ENCODE measurements at regions not wholly inside any gene's neighbourhood (a gene's known extent, or its start where the extent isn't known, plus 50 kb on each side); places are given as distances from the start of the nearest gene placed in this dataset.

DNA sequence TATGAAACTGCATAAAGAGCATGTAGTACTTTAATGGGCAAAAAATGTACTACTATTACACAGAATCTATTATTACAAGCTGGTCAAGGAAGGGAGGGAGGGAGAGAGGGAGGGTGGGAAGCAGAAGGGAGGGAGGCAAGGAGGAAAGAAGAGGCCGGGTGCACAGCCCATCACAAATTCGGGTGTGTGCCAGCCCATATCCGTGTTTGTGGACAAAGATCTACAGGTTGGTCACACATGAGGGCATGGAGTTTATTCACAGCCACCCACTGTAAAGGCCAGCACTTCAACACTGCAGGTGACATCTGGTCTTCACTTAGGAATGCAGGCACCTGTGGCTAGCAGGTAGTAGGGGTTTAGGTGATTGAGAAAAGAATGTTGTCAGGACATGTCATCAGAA, 352.5 kb upstream of the NBEA start:
- no peaks in the 10 kb centered on the region for H3K4me1 ChIP-seq
- no peak overlapping the region for H3K4me2 ChIP-seq (ENCODE audit: low read length)
- H3K27ac ChIP-seq = no peak overlapping the region
- no peak overlapping the region for H3K4me3 ChIP-seq (ENCODE audit: low read depth, low read length)
- TF ChIP-seq CTCF (IDR thresholded peaks at IDR 0.05) = no peak
- H3K9me3 ChIP-seq (ENCODE audit: control insufficient read depth, low read length) = no peaks in the 10 kb centered on the region
- H3K36me3 ChIP-seq (ENCODE audit: control insufficient read depth, insufficient read depth, low read length) = no peaks in the 10 kb centered on the region
- H2AFZ ChIP-seq = no peak overlapping the region
- H3K27me3 ChIP-seq (ENCODE audit: control insufficient read depth, insufficient read depth, low read length) = no peaks in the 10 kb centered on the region
- H3K9ac ChIP-seq = no peak overlapping the region
- no peaks in the 10 kb centered on the region for H3K79me2 ChIP-seq

- Histone ChIP-seq H3K4me3 (ENCODE audit: low read depth, low read length) (no peak overlapping the region), H3K4me2 (ENCODE audit: low read length) (no peak overlapping the region), H2AFZ (no peak overlapping the region), H3K27ac (no peak overlapping the region), H3K9ac (no peak overlapping the region), H3K4me1 (no peaks in the 10 kb centered on the region), H3K27me3 (ENCODE audit: control insufficient read depth, insufficient read depth, low read length) (no peaks in the 10 kb centered on the region), H3K9me3 (ENCODE audit: control insufficient read depth, low read length) (no peaks in the 10 kb centered on the region), H3K79me2 (no peaks in the 10 kb centered on the region), H3K36me3 (ENCODE audit: control insufficient read depth, insufficient read depth, low read length) (no peaks in the 10 kb centered on the region)
- TF ChIP-seq CTCF (IDR thresholded peaks at IDR 0.05) = no peak
Observed at GRCh38 chr13:34591129-34591528, 350.9 kb upstream of the NBEA start.

- Histone ChIP-seq H3K27me3 (ENCODE audit: control insufficient read depth, insufficient read depth, low read length) (no peaks in the 10 kb centered on the region), H3K4me2 (ENCODE audit: low read length) (no peak overlapping the region), H3K36me3 (ENCODE audit: control insufficient read depth, insufficient read depth, low read length) (no peaks in the 10 kb centered on the region), H3K9me3 (ENCODE audit: control insufficient read depth, low read length) (no peaks in the 10 kb centered on the region), H3K27ac (no peak overlapping the region), H3K79me2 (no peaks in the 10 kb centered on the region), H3K4me3 (ENCODE audit: low read depth, low read length) (no peak overlapping the region), H3K4me1 (no peaks in the 10 kb centered on the region), H3K9ac (no peak overlapping the region), H2AFZ (no peak overlapping the region)
- TF ChIP-seq CTCF (IDR thresholded peaks at IDR 0.05) = no peak
Observed at GRCh38 chr13:34591900-34592529, 350.1 kb upstream of the NBEA start.

DNA sequence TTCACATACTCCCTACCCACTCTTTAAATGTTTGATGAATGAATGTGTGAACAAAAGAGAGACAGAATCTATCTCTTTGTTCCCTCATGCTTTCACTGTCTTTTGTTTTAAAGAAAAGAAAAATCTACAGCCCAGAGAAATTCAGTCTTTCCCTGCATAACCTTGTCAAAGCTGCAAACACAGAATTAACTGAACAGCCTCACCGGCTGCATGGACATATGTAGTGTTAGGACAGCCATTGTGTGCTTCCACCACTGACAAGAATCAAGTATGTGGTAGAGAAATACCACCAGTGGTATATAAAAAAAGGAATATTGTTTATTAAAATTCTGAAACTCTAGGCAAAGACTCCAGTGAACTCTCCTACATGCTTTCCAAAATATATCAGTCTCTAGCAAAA, 348.4 kb upstream of the NBEA start:
- H3K27me3 ChIP-seq (ENCODE audit: control insufficient read depth, insufficient read depth, low read length) = no peaks in the 10 kb centered on the region
- H3K9me3 ChIP-seq (ENCODE audit: control insufficient read depth, low read length) = no peaks in the 10 kb centered on the region
- H3K4me3 ChIP-seq (ENCODE audit: low read depth, low read length) = no peak overlapping the region
- no peak overlapping the region for H3K27ac ChIP-seq
- TF ChIP-seq CTCF (IDR thresholded peaks at IDR 0.05) = no peak
- H3K9ac ChIP-seq = no peak overlapping the region
- H3K4me1 ChIP-seq = no peaks in the 10 kb centered on the region
- no peak overlapping the region for H2AFZ ChIP-seq
- H3K79me2 ChIP-seq = no peaks in the 10 kb centered on the region
- H3K36me3 ChIP-seq (ENCODE audit: control insufficient read depth, insufficient read depth, low read length) = no peaks in the 10 kb centered on the region
- no peak overlapping the region for H3K4me2 ChIP-seq (ENCODE audit: low read length)

DNA sequence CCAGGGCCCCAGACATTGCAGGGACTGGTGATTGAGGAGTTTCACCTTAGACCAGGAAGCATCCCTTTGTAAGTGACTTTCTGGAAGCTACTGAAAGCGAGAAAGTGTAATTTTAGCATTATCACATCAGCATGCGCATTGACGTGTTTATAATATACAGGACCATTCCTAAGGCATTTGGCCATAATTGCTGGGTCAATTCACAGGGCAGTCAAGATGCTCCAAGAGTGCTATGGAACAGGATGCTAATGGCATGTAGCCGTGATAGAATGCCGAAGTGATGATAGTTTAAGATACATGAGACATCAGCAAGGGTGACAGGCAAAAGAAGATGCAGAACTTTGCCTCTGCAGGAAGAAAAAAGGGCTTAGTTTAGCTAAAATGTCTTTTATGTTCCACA, 347.6 kb upstream of the NBEA start:
- Histone ChIP-seq H3K4me3 (ENCODE audit: low read depth, low read length) (no peak overlapping the region), H3K9ac (no peak overlapping the region), H3K4me2 (ENCODE audit: low read length) (no peak overlapping the region), H3K36me3 (ENCODE audit: control insufficient read depth, insufficient read depth, low read length) (no peaks in the 10 kb centered on the region), H3K4me1 (no peaks in the 10 kb centered on the region), H2AFZ (no peak overlapping the region), H3K79me2 (no peaks in the 10 kb centered on the region), H3K27ac (no peak overlapping the region), H3K9me3 (ENCODE audit: control insufficient read depth, low read length) (no peaks in the 10 kb centered on the region), H3K27me3 (ENCODE audit: control insufficient read depth, insufficient read depth, low read length) (no peaks in the 10 kb centered on the region)
- no peak for TF ChIP-seq CTCF (IDR thresholded peaks at IDR 0.05)
